H1 (cell line): ENCODE measurements at regions not wholly inside any gene's neighbourhood (a gene's known extent, or its start where the extent isn't known, plus 50 kb on each side); places are given as distances from the start of the nearest gene placed in this dataset.

ENCODE experiments used
- ATF3 ChIP-seq: IDR thresholded peaks from 2 replicates; pipeline ENCODE4 v1.6.1; 2011; ENCODE audit warnings: low read depth, mild to moderate bottlenecking, low read length; ENCODE audit not compliant: insufficient read depth
- BCL11A ChIP-seq, 2 experiments: IDR thresholded peaks; one replicate each; pipeline ENCODE4 v1.6.1; 2011; ENCODE audit warnings: low read depth in 2 of 2, low read length in 2 of 2, mild to moderate bottlenecking in 2 of 2
- CHD7 ChIP-seq: fragments of 300-600 bp; sonication (generic); IDR thresholded peaks from 2 replicates; pipeline ENCODE4 v1.7.1; 2012; ENCODE audit warnings: low read length, moderate library complexity, mild to moderate bottlenecking, inconsistent platforms; ENCODE audit not compliant: insufficient replicate concordance
- PHF8 ChIP-seq: fragments of 200-600 bp; sonication (generic); conservative IDR thresholded peaks from 2 replicates; pipeline ENCODE4 v1.7.1; 2012; ENCODE audit warnings: low read depth, mild to moderate bottlenecking, inconsistent platforms, low read length, moderate library complexity
- POLR2AphosphoS5 ChIP-seq: IDR thresholded peaks from 2 replicates; pipeline ENCODE4 v1.6.1; 2011; ENCODE audit warnings: low read depth, low read length
- POU5F1 ChIP-seq: IDR thresholded peaks from 2 replicates; pipeline ENCODE4 v1.6.1; 2011; ENCODE audit warnings: low read depth, mild to moderate bottlenecking, low read length, moderate library complexity
- SP4 ChIP-seq: IDR thresholded peaks from 2 replicates; pipeline ENCODE4 v1.6.1; 2012; ENCODE audit warnings: low read length, inconsistent platforms
- SUZ12 ChIP-seq: fragments of 200-600 bp; sonication (generic); IDR thresholded peaks from 2 replicates; pipeline ENCODE4 v1.6.1; 2012; ENCODE audit warnings: mild to moderate bottlenecking, inconsistent platforms, low read length, moderate library complexity, mixed read lengths
- TAF1 ChIP-seq: IDR thresholded peaks from 2 replicates; pipeline ENCODE4 v1.6.1; 2011; ENCODE audit warnings: mild to moderate bottlenecking, low read depth, low read length
- ZNF274 ChIP-seq: IDR thresholded peaks from 2 replicates; pipeline ENCODE4 v1.7.0; 2012; ENCODE audit warnings: low read length, borderline replicate concordance; ENCODE audit errors: extremely low read depth

- TF ChIP-seq CHD7: peak; percentile 49
- no peak for TF ChIP-seq SUZ12
- TF ChIP-seq POU5F1: no peak
- TF ChIP-seq ATF3: no peak
- TF ChIP-seq PHF8: no peak
- peak; percentile 40; the same call in 1 of the 2 replicates for TF ChIP-seq POLR2AphosphoS5
- TF ChIP-seq ZNF274: no peak
- peak in 1 of 2 experiments; percentile 41 for TF ChIP-seq BCL11A (IDR thresholded peaks at IDR 0.05; ENCODE audit: low read depth in 2 of 2, low read length in 2 of 2)
- TF ChIP-seq TAF1: no peak
- TF ChIP-seq SP4: no peak
Measured at GRCh38 chr4:181949704-181950312, 293.4 kb upstream of the TENM3 start (continued).
